B cell (primary cell): ENCODE measurements at regions not wholly inside any gene's neighbourhood (a gene's known extent, or its start where the extent isn't known, plus 50 kb on each side); places are given as distances from the start of the nearest gene placed in this dataset.

Source experiments
- ATAC-seq: fragments of 200-7000 bp; cut with Tn5 transposase; one replicate; pipeline ENCODE4 v1.10.0; 2021; ENCODE audit warnings: low read depth, mild to moderate bottlenecking, moderate number of reproducible peaks, moderate library complexity
- CTCF ChIA-PET: fragments of 350-600 bp; sonication (Branson Sonifier 250); formaldehyde crosslinking; loops from one replicate; lab custom pipeline; 2021; ENCODE audit warnings: antibody characterized with exemption, inconsistent platforms; lab: Charles Lee
- POLR2A ChIA-PET: fragments of 350-600 bp; sonication (Branson Sonifier 250); formaldehyde crosslinking; loops from one replicate; lab custom pipeline; 2021; ENCODE audit warnings: antibody characterized with exemption; lab: Charles Lee
- DNase-seq: peaks from one replicate; pipeline ENCODE4 v3.0.0; 2013
- H2AFZ ChIP-seq: 2 replicates; pipeline ENCODE4 v1.6.1; 2012; ENCODE audit warnings: mild to moderate bottlenecking, low read depth, low read length; ENCODE audit not compliant: insufficient read depth, poor library complexity, severe bottlenecking
- H3K27ac ChIP-seq, 2 donors: 1 replicate in 1 of 2; 2 replicates in 1 of 2; pipeline ENCODE4 v1.5.1; 2012 to 2013; ENCODE audit warnings: low read length in 2 of 2, mild to moderate bottlenecking in 2 of 2, moderate library complexity in 1 of 2
- H3K27me3 ChIP-seq, 4 experiments: fragments of 200-600 bp in 1 of 4; sonication (generic) in 1 of 4; replicated peaks in 1 of 4; 1 replicate in 2 of 4; 2 replicates in 2 of 4; pipeline versions ENCODE4 v1.6.1 to v1.7.0; 2013 to 2016; ENCODE audit warnings: low read length in 3 of 4, mild to moderate bottlenecking in 2 of 4, mixed read lengths in 1 of 4, moderate library complexity in 1 of 4; ENCODE audit not compliant: insufficient read depth in 4 of 4, control insufficient read depth in 3 of 4; ENCODE audit errors: control extremely low read depth in 1 of 4
- H3K36me3 ChIP-seq, 2 experiments: replicated peaks in 1 of 2; 1 replicate in 1 of 2; 2 replicates in 1 of 2; pipeline versions ENCODE4 v1.6.1 to v1.7.1; 2013; ENCODE audit warnings: low read length in 1 of 2; ENCODE audit not compliant: insufficient read depth in 2 of 2, control insufficient read depth in 1 of 2; ENCODE audit errors: control extremely low read depth in 1 of 2, extremely low read depth in 1 of 2
- H3K4me1 ChIP-seq, 2 donors: fragments of 200-600 bp in 1 of 2; sonication (generic) in 1 of 2; 1 replicate in 1 of 2; 2 replicates in 1 of 2; pipeline versions ENCODE4 v1.5.1 to v1.6.1; 2013 to 2017; ENCODE audit warnings: low read length in 2 of 2; ENCODE audit not compliant: control insufficient read depth in 2 of 2, insufficient read depth in 2 of 2
- H3K4me2 ChIP-seq: replicated peaks from 2 replicates; pipeline ENCODE3; 2012; ENCODE audit warnings: mild to moderate bottlenecking, low read depth, low read length; ENCODE audit not compliant: poor library complexity, severe bottlenecking
- H3K4me3 ChIP-seq, 5 experiments: fragments of 200-600 bp in 1 of 5; sonication (generic) in 1 of 5; 1 replicate in 3 of 5; 2 replicates in 2 of 5; pipeline versions ENCODE4 v1.5.1 to v1.7.0; 2011 to 2016; ENCODE audit warnings: low read length in 4 of 5, mild to moderate bottlenecking in 4 of 5, low read depth in 2 of 5, control low read depth in 1 of 5, moderate library complexity in 1 of 5; ENCODE audit not compliant: insufficient read depth in 1 of 5; ENCODE audit errors: control extremely low read depth in 1 of 5, extremely low read depth in 1 of 5
- H3K79me2 ChIP-seq: fragments of 200-600 bp; sonication (generic); one replicate; pipeline ENCODE4 v1.6.0; 2016; ENCODE audit warnings: low read length; ENCODE audit not compliant: control insufficient read depth, insufficient read depth
- H3K9ac ChIP-seq: fragments of 200-600 bp; sonication (generic); 2 replicates; pipeline ENCODE4 v1.6.1; 2017; ENCODE audit warnings: mild to moderate bottlenecking, low read length, moderate library complexity
- H3K9me3 ChIP-seq, 3 donors: one replicate each; pipeline versions ENCODE4 v1.6.1 to v1.7.1; 2013; ENCODE audit warnings: low read length in 2 of 3; ENCODE audit not compliant: control insufficient read depth in 2 of 3, insufficient read depth in 1 of 3; ENCODE audit errors: control extremely low read depth in 1 of 3
- H4K20me1 ChIP-seq: 2 replicates; pipeline ENCODE4 v1.6.0; 2012; ENCODE audit warnings: mild to moderate bottlenecking, low read length; ENCODE audit not compliant: insufficient read depth, control insufficient read depth, poor library complexity, severe bottlenecking
- H3K27ac Mint-ChIP-seq: one replicate; pipeline ENCODE4 v1.8.0; 2021; ENCODE audit warnings: mixed read lengths
- H3K27me3 Mint-ChIP-seq: one replicate; pipeline ENCODE4 v1.8.0; 2021; ENCODE audit warnings: mixed read lengths
- H3K4me1 Mint-ChIP-seq: one replicate; pipeline ENCODE4 v1.8.0; 2021; ENCODE audit warnings: mixed read lengths
- H3K4me3 Mint-ChIP-seq: one replicate; pipeline ENCODE4 v1.8.0; 2021; ENCODE audit warnings: mixed read lengths
- H3K9me3 Mint-ChIP-seq: one replicate; pipeline ENCODE4 v1.8.0; 2022; ENCODE audit warnings: mixed read lengths; ENCODE audit not compliant: insufficient read depth
- EZH2 ChIP-seq: IDR thresholded peaks from 2 replicates; pipeline ENCODE4 v1.6.1; 2012; ENCODE audit warnings: borderline replicate concordance, low read depth, mild to moderate bottlenecking, moderate library complexity, low read length; ENCODE audit not compliant: insufficient read depth, poor library complexity, severe bottlenecking
- WGBS: methylation state at CpG from one replicate; pipeline ENCODE4 v1.1.5; 2013; ENCODE audit warnings: missing lambda C conversion rate; ENCODE audit not compliant: insufficient coverage; 5-methylcytosine and 5-hydroxymethylcytosine counted together
- intact Hi-C: fragments of 100-400 bp; cut with micrococcal nuclease; formaldehyde crosslinking; loops from one replicate; pipeline ENCODE4 v1.10.0; 2022
- TF ChIP-seq, protein P1 (sequence below): fragments of 200-600 bp; IDR thresholded peaks from one replicate; pipeline ENCODE4 v1.8.0; 2022; ENCODE audit warnings: antibody characterized with exemption, mild to moderate bottlenecking

DNA sequence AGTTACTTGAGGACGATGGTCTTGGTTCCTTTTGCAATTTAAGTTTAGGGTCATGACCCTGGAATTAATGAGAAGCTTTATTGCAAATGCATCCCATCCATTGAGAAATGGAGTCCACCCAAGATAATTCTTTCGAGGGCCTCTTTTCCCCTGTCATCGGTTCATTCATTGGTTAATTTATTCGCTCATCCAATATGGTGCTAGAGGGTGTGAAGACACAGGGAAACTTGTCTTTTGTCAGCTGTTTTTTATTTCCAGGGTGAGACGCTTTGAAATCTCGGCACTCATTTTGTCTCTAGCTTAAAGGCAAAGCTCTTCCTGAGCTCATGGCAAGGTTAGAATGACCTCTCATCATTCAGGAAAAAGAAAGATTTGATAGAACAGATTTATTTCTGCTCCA is 464.2 kb upstream of the EEF2KMT start:
- H4K20me1 ChIP-seq, result no peaks in the 10 kb centered on the region
- H3K27ac ChIP-seq, result no peak overlapping the region
- no peak for ATAC-seq
- intact Hi-C loops, result no loop called here
- no peaks in the 10 kb centered on the region for H3K27me3 ChIP-seq
- no peak overlapping the region for H2AFZ ChIP-seq
- no peak for DNase-seq
- no peaks in the 10 kb centered on the region for H3K79me2 ChIP-seq
- Mint-ChIP-seq H3K9me3 (peaks cover 6% of the 10 kb centered on the region), H3K4me3 (no peak overlapping the region), H3K4me1 (no peaks in the 10 kb centered on the region), H3K27ac (no peak overlapping the region), H3K27me3 (no peaks in the 10 kb centered on the region)
- TF ChIP-seq EZH2, result no peak
- TF ChIP-seq, protein P1, sequence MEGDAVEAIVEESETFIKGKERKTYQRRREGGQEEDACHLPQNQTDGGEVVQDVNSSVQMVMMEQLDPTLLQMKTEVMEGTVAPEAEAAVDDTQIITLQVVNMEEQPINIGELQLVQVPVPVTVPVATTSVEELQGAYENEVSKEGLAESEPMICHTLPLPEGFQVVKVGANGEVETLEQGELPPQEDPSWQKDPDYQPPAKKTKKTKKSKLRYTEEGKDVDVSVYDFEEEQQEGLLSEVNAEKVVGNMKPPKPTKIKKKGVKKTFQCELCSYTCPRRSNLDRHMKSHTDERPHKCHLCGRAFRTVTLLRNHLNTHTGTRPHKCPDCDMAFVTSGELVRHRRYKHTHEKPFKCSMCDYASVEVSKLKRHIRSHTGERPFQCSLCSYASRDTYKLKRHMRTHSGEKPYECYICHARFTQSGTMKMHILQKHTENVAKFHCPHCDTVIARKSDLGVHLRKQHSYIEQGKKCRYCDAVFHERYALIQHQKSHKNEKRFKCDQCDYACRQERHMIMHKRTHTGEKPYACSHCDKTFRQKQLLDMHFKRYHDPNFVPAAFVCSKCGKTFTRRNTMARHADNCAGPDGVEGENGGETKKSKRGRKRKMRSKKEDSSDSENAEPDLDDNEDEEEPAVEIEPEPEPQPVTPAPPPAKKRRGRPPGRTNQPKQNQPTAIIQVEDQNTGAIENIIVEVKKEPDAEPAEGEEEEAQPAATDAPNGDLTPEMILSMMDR, result no peak
- ChIA-PET POLR2A (no interaction called here), CTCF (no interaction called here)
- H3K36me3 ChIP-seq, result no peaks in the 10 kb centered on the region
- no peak overlapping the region for H3K9ac ChIP-seq
- 100% methylated on average over 2 of the region's 6 CpGs for WGBS
- H3K4me2 ChIP-seq, result no peak overlapping the region
- H3K9me3 ChIP-seq, result peaks cover 0 to 14% (median 0%) of the 10 kb centered on the region in 3 donors
- no peaks in the 10 kb centered on the region for H3K4me1 ChIP-seq
- no peak overlapping the region for H3K4me3 ChIP-seq

- H3K27ac ChIP-seq, result no peak overlapping the region
- H3K27me3 ChIP-seq, result no peaks in the 10 kb centered on the region
- Mint-ChIP-seq H3K4me1 (no peaks in the 10 kb centered on the region), H3K27me3 (no peaks in the 10 kb centered on the region), H3K27ac (no peak overlapping the region), H3K4me3 (no peak overlapping the region), H3K9me3 (peaks cover 6% of the 10 kb centered on the region)
- WGBS, result no CpG with 5 or more reads among the region's 2 CpGs
- H3K9me3 ChIP-seq, result peaks cover 0 to 18% (median 0%) of the 10 kb centered on the region in 3 donors
- no peak overlapping the region for H3K4me3 ChIP-seq
- no peak overlapping the region for H3K4me2 ChIP-seq
- no peaks in the 10 kb centered on the region for H3K36me3 ChIP-seq
- POLR2A ChIA-PET, result no interaction called here
- no peaks in the 10 kb centered on the region for H4K20me1 ChIP-seq
- CTCF ChIA-PET, result no interaction called here
- ATAC-seq (no peak), DNase-seq (no peak)
- no peak for TF ChIP-seq EZH2
- TF ChIP-seq, protein P1, result no peak
- H3K4me1 ChIP-seq, result no peaks in the 10 kb centered on the region
- H2AFZ ChIP-seq, result no peak overlapping the region
- H3K79me2 ChIP-seq, result no peaks in the 10 kb centered on the region
- intact Hi-C loops, result no loop called here
- H3K9ac ChIP-seq, result no peak overlapping the region
Observed at GRCh38 chr16:5560084-5560483, 462.5 kb upstream of the EEF2KMT start.
